ENCODE measurements at regions not wholly inside any gene's neighbourhood (a gene's known extent, or its start where the extent isn't known, plus 50 kb on each side); places are given as distances from the start of the nearest gene placed in this dataset.

GRCh38 chr4:81874661-81875515 lies 403.2 kb upstream of the RASGEF1B start:
- no peak overlapping the region for H4K8ac ChIP-seq (ENCODE audit: low read depth, low read length)
- no peaks in the 10 kb centered on the region for H3K27me3 ChIP-seq (ENCODE audit: insufficient read depth, low read length, poor library complexity)
- no peak overlapping the region for H4K5ac ChIP-seq (ENCODE audit: low read length)
- no peaks in the 10 kb centered on the region for H3K36me3 ChIP-seq (ENCODE audit: control insufficient read depth, insufficient read depth, low read length)
- no peak overlapping the region for H3K27ac ChIP-seq (ENCODE audit: low read depth, low read length)
- H3K9ac ChIP-seq (ENCODE audit: low read length), result no peak overlapping the region
- no peaks in the 10 kb centered on the region for H3K79me1 ChIP-seq (ENCODE audit: low read length)
- H2AK5ac ChIP-seq (ENCODE audit: low read length), result no peak overlapping the region
- H3K79me2 ChIP-seq (ENCODE audit: control insufficient read depth, insufficient read depth, low read length), result no peaks in the 10 kb centered on the region
- peak; percentile 36 for DNase-seq
- H2BK5ac ChIP-seq (ENCODE audit: low read length), result no peak overlapping the region
- H3K23ac ChIP-seq (ENCODE audit: low read length), result no peak overlapping the region
- H3K56ac ChIP-seq (ENCODE audit: low read length), result no peak overlapping the region
- no CpG with 5 or more reads among the region's 3 CpGs for WGBS (ENCODE audit: extremely low coverage, insufficient coverage, low lambda C conversion rate)
- no peak overlapping the region for H3K18ac ChIP-seq (ENCODE audit: low read length)
- no peak overlapping the region for H3K4me3 ChIP-seq (ENCODE audit: low read length)
- H3K4me1 ChIP-seq (ENCODE audit: control insufficient read depth, low read depth, low read length), result peaks cover 5% of the 10 kb centered on the region
- no peak overlapping the region for H2BK15ac ChIP-seq (replicated peaks; ENCODE audit: low read depth)
- no peak overlapping the region for H3K4ac ChIP-seq (ENCODE audit: low read depth, low read length)
- H3K4me2 ChIP-seq (ENCODE audit: low read length), result no peak overlapping the region
- H2BK120ac ChIP-seq (ENCODE audit: low read depth, low read length), result no peak overlapping the region

- no peak overlapping the region for H3K4me3 ChIP-seq (ENCODE audit: low read length)
- no peak overlapping the region for H3K23ac ChIP-seq (ENCODE audit: low read length)
- no peak overlapping the region for H3K56ac ChIP-seq (ENCODE audit: low read length)
- no CpG with 5 or more reads among the region's 5 CpGs for WGBS (ENCODE audit: extremely low coverage, insufficient coverage, low lambda C conversion rate)
- H2BK15ac ChIP-seq (replicated peaks; ENCODE audit: low read depth), result no peak overlapping the region
- no peak overlapping the region for H3K4me2 ChIP-seq (ENCODE audit: low read length)
- H3K4ac ChIP-seq (ENCODE audit: low read depth, low read length), result no peak overlapping the region
- H2AK5ac ChIP-seq (ENCODE audit: low read length), result no peak overlapping the region
- no peak overlapping the region for H3K9ac ChIP-seq (ENCODE audit: low read length)
- H3K79me1 ChIP-seq (ENCODE audit: low read length), result no peaks in the 10 kb centered on the region
- no peak overlapping the region for H4K5ac ChIP-seq (ENCODE audit: low read length)
- no peaks in the 10 kb centered on the region for H3K36me3 ChIP-seq (ENCODE audit: control insufficient read depth, insufficient read depth, low read length)
- H3K18ac ChIP-seq (ENCODE audit: low read length), result no peak overlapping the region
- no peak overlapping the region for H2BK120ac ChIP-seq (ENCODE audit: low read depth, low read length)
- DNase-seq, result no peak
- H2BK5ac ChIP-seq (ENCODE audit: low read length), result no peak overlapping the region
- no peaks in the 10 kb centered on the region for H3K79me2 ChIP-seq (ENCODE audit: control insufficient read depth, insufficient read depth, low read length)
- peaks cover 1% of the 10 kb centered on the region for H3K4me1 ChIP-seq (ENCODE audit: control insufficient read depth, low read depth, low read length)
- no peak overlapping the region for H4K8ac ChIP-seq (ENCODE audit: low read depth, low read length)
- H3K27ac ChIP-seq (ENCODE audit: low read depth, low read length), result no peak overlapping the region
- H3K27me3 ChIP-seq (ENCODE audit: insufficient read depth, low read length, poor library complexity), result no peaks in the 10 kb centered on the region
Measured at GRCh38 chr4:81870275-81870674, 398.6 kb upstream of the RASGEF1B start.

DNA sequence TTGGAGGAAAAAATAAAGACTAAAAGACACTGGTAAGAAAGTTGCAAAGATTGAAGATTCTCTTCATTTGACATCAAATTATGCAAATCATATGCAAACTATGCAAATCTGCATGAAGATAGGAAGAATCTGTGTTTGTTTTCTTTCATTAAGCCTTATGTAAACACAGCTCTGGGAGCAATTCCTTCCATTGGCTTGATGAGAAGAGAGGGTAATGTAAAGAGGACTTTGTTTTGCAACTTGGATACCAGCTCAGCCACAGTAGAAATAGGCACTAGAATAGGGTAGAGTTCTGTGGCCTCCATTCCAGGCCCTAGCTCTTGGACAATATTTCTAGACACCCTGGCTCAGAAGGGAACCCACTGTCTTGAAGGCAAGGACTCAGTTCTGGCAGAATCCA lies 388.4 kb upstream of the RASGEF1B start:
- Histone ChIP-seq H3K27me3 (ENCODE audit: insufficient read depth, low read length, poor library complexity) (no peaks in the 10 kb centered on the region), H3K9ac (ENCODE audit: low read length) (no peak overlapping the region), H3K79me1 (ENCODE audit: low read length) (no peaks in the 10 kb centered on the region), H3K23ac (ENCODE audit: low read length) (no peak overlapping the region), H4K8ac (ENCODE audit: low read depth, low read length) (no peak overlapping the region), H3K4me2 (ENCODE audit: low read length) (no peak overlapping the region), H2BK5ac (ENCODE audit: low read length) (no peak overlapping the region), H3K4me1 (ENCODE audit: control insufficient read depth, low read depth, low read length) (no peaks in the 10 kb centered on the region), H3K79me2 (ENCODE audit: control insufficient read depth, insufficient read depth, low read length) (no peaks in the 10 kb centered on the region), H3K56ac (ENCODE audit: low read length) (no peak overlapping the region), H3K4ac (ENCODE audit: low read depth, low read length) (no peak overlapping the region), H2BK15ac (replicated peaks; ENCODE audit: low read depth) (no peak overlapping the region), H3K4me3 (ENCODE audit: low read length) (no peak overlapping the region), H2AK5ac (ENCODE audit: low read length) (no peak overlapping the region), H2BK120ac (ENCODE audit: low read depth, low read length) (no peak overlapping the region), H4K5ac (ENCODE audit: low read length) (no peak overlapping the region), H3K18ac (ENCODE audit: low read length) (no peak overlapping the region), H3K27ac (ENCODE audit: low read depth, low read length) (no peak overlapping the region), H3K36me3 (ENCODE audit: control insufficient read depth, insufficient read depth, low read length) (no peaks in the 10 kb centered on the region)
- no peak for DNase-seq

- H3K27ac ChIP-seq (ENCODE audit: low read depth, low read length), result no peak overlapping the region
- no CpG with 5 or more reads among the region's 1 CpG for WGBS (ENCODE audit: extremely low coverage, insufficient coverage, low lambda C conversion rate)
- no peak overlapping the region for H3K9ac ChIP-seq (ENCODE audit: low read length)
- H2AK5ac ChIP-seq (ENCODE audit: low read length), result no peak overlapping the region
- no peak for DNase-seq
- H2BK15ac ChIP-seq (replicated peaks; ENCODE audit: low read depth), result no peak overlapping the region
- no peaks in the 10 kb centered on the region for H3K36me3 ChIP-seq (ENCODE audit: control insufficient read depth, insufficient read depth, low read length)
- H2BK120ac ChIP-seq (ENCODE audit: low read depth, low read length), result no peak overlapping the region
- no peaks in the 10 kb centered on the region for H3K79me1 ChIP-seq (ENCODE audit: low read length)
- H3K27me3 ChIP-seq (ENCODE audit: insufficient read depth, low read length, poor library complexity), result no peaks in the 10 kb centered on the region
- H3K18ac ChIP-seq (ENCODE audit: low read length), result no peak overlapping the region
- no peak overlapping the region for H3K4me2 ChIP-seq (ENCODE audit: low read length)
- H3K4me1 ChIP-seq (ENCODE audit: control insufficient read depth, low read depth, low read length), result no peaks in the 10 kb centered on the region
- no peaks in the 10 kb centered on the region for H3K79me2 ChIP-seq (ENCODE audit: control insufficient read depth, insufficient read depth, low read length)
- no peak overlapping the region for H4K8ac ChIP-seq (ENCODE audit: low read depth, low read length)
- H4K5ac ChIP-seq (ENCODE audit: low read length), result no peak overlapping the region
- H3K23ac ChIP-seq (ENCODE audit: low read length), result no peak overlapping the region
- no peak overlapping the region for H3K4ac ChIP-seq (ENCODE audit: low read depth, low read length)
- H2BK5ac ChIP-seq (ENCODE audit: low read length), result no peak overlapping the region
- no peak overlapping the region for H3K4me3 ChIP-seq (ENCODE audit: low read length)
- H3K56ac ChIP-seq (ENCODE audit: low read length), result no peak overlapping the region
Measured at GRCh38 chr4:81854406-81854805, 382.7 kb upstream of the RASGEF1B start.

GRCh38 chr4:81852031-81852715 lies 380.5 kb upstream of the RASGEF1B start:
- Histone ChIP-seq H2BK120ac (ENCODE audit: low read depth, low read length) (no peak overlapping the region), H3K4ac (ENCODE audit: low read depth, low read length) (no peak overlapping the region), H3K18ac (ENCODE audit: low read length) (no peak overlapping the region), H3K27me3 (ENCODE audit: insufficient read depth, low read length, poor library complexity) (no peaks in the 10 kb centered on the region), H4K5ac (ENCODE audit: low read length) (no peak overlapping the region), H3K4me1 (ENCODE audit: control insufficient read depth, low read depth, low read length) (no peaks in the 10 kb centered on the region), H3K27ac (ENCODE audit: low read depth, low read length) (no peak overlapping the region), H4K8ac (ENCODE audit: low read depth, low read length) (no peak overlapping the region), H2BK15ac (replicated peaks; ENCODE audit: low read depth) (no peak overlapping the region), H2AK5ac (ENCODE audit: low read length) (no peak overlapping the region), H2BK5ac (ENCODE audit: low read length) (no peak overlapping the region), H3K79me2 (ENCODE audit: control insufficient read depth, insufficient read depth, low read length) (no peaks in the 10 kb centered on the region), H3K4me3 (ENCODE audit: low read length) (no peak overlapping the region), H3K79me1 (ENCODE audit: low read length) (no peaks in the 10 kb centered on the region), H3K56ac (ENCODE audit: low read length) (no peak overlapping the region), H3K23ac (ENCODE audit: low read length) (no peak overlapping the region), H3K36me3 (ENCODE audit: control insufficient read depth, insufficient read depth, low read length) (no peaks in the 10 kb centered on the region), H3K4me2 (ENCODE audit: low read length) (no peak overlapping the region), H3K9ac (ENCODE audit: low read length) (no peak overlapping the region)
- WGBS (ENCODE audit: extremely low coverage, insufficient coverage, low lambda C conversion rate), result no CpG with 5 or more reads among the region's 1 CpG
- DNase-seq, result no peak

Data from mesendoderm (in vitro differentiated cells).